SK-N-SH (cell line): ENCODE measurements at regions not wholly inside any gene's neighbourhood (a gene's known extent, or its start where the extent isn't known, plus 50 kb on each side); places are given as distances from the start of the nearest gene placed in this dataset.

Experiments used
- CTCF ChIA-PET: fragments of 300-600, 350-600 bp; formaldehyde crosslinking; extraction: SDS; loops from one replicate; lab custom pipeline; 2021; lab: Yijun Ruan, JAX
- POLR2A ChIA-PET: fragments of 350-600 bp; sonication (Branson Sonifier 250); formaldehyde crosslinking; extraction: SDS; loops from one replicate; lab custom pipeline; 2020; ENCODE audit warnings: antibody characterized with exemption, inconsistent platforms; lab: Yijun Ruan, JAX
- DNase-seq: peaks from one replicate; pipeline ENCODE4 v3.0.0; 2012
- H2AFZ ChIP-seq: fragments of 200-600 bp; sonication (generic); 2 replicates; pipeline ENCODE4 v1.8.1; 2016; ENCODE audit warnings: antibody characterized with exemption, mild to moderate bottlenecking, low read depth
- H3F3A ChIP-seq: fragments of 200-600 bp; sonication (generic); replicated peaks from 2 replicates; pipeline ENCODE3; 2016; ENCODE audit warnings: antibody characterized with exemption, mild to moderate bottlenecking; ENCODE audit not compliant: insufficient read depth
- H3K27ac ChIP-seq, 2 experiments: fragments of 200-500 bp in 1 of 2; fragments of 200-600 bp in 1 of 2; sonication (Bioruptor generic) in 1 of 2; sonication (generic), shearing (Covaris generic) in 1 of 2; 2 replicates each; pipeline versions ENCODE4 v1.5.1 to v1.6.1; 2014 to 2016; ENCODE audit warnings: low read depth in 2 of 2, inconsistent platforms in 1 of 2, low read length in 1 of 2, mild to moderate bottlenecking in 1 of 2, mixed read lengths in 1 of 2
- H3K27me3 ChIP-seq: fragments of 200-600 bp; sonication (generic), shearing (Covaris generic); 2 replicates; pipeline ENCODE4 v1.6.1; 2016; ENCODE audit warnings: mixed run types; ENCODE audit not compliant: insufficient read depth
- H3K36me3 ChIP-seq, 2 experiments: fragments of 200-500 bp in 1 of 2; fragments of 200-600 bp in 1 of 2; sonication (Bioruptor generic) in 1 of 2; sonication (generic) in 1 of 2; replicated peaks in 1 of 2; 2 replicates each; pipeline versions ENCODE3 to v1.5.1; 2014 to 2016; ENCODE audit warnings: low read length in 1 of 2, mild to moderate bottlenecking in 1 of 2; ENCODE audit not compliant: insufficient read depth in 2 of 2, control insufficient read depth in 1 of 2
- H3K4me1 ChIP-seq, 2 experiments: fragments of 200-500 bp in 1 of 2; fragments of 200-600 bp in 1 of 2; sonication (Bioruptor generic) in 1 of 2; sonication (generic), shearing (Covaris generic) in 1 of 2; 2 replicates each; pipeline versions ENCODE4 v1.5.1 to v1.6.1; 2014 to 2016; ENCODE audit warnings: low read depth in 1 of 2, low read length in 1 of 2, mixed run types in 1 of 2; ENCODE audit not compliant: insufficient read depth in 2 of 2, control insufficient read depth in 1 of 2
- H3K4me2 ChIP-seq: fragments of 200-600 bp; sonication (generic), shearing (Covaris generic); 2 replicates; pipeline ENCODE4 v1.6.1; 2017; ENCODE audit warnings: mixed run types
- H3K4me3 ChIP-seq, 2 experiments: fragments of 200-500 bp in 1 of 2; fragments of 200-600 bp in 1 of 2; sonication (Bioruptor generic) in 1 of 2; sonication (generic), shearing (Covaris generic) in 1 of 2; 2 replicates each; pipeline versions ENCODE4 v1.5.1 to v1.8.1; 2014 to 2016; ENCODE audit warnings: low read depth in 2 of 2, inconsistent platforms in 1 of 2, low read length in 1 of 2, mild to moderate bottlenecking in 1 of 2, mixed read lengths in 1 of 2, moderate library complexity in 1 of 2
- H3K79me2 ChIP-seq: fragments of 200-600 bp; sonication (generic); 2 replicates; pipeline ENCODE4 v1.8.1; 2017; ENCODE audit warnings: mild to moderate bottlenecking; ENCODE audit not compliant: insufficient read depth
- H3K9ac ChIP-seq: fragments of 200-600 bp; sonication (generic); 2 replicates; pipeline ENCODE4 v1.6.1; 2017; ENCODE audit warnings: mixed run types
- H3K9me2 ChIP-seq: fragments of 200-600 bp; sonication (generic); 2 replicates; pipeline ENCODE4 v1.6.1; 2017; ENCODE audit warnings: mixed run types
- H3K9me3 ChIP-seq: fragments of 200-600 bp; sonication (generic); 2 replicates; pipeline ENCODE4 v1.6.1; 2017; ENCODE audit warnings: mixed run types, mild to moderate bottlenecking, moderate library complexity
- H4K20me1 ChIP-seq: fragments of 200-600 bp; sonication (generic); 2 replicates; pipeline ENCODE4 v1.6.1; 2017; ENCODE audit warnings: mild to moderate bottlenecking, mixed run types; ENCODE audit not compliant: insufficient read depth
- CHD2 ChIP-seq: fragments of 150-350 bp; IDR thresholded peaks from 2 replicates; pipeline ENCODE4 v1.6.1; 2018; ENCODE audit warnings: low read length; ENCODE audit not compliant: partially characterized antibody
- CTCF ChIP-seq: fragments of 200-600 bp; sonication (generic); IDR thresholded peaks from 2 replicates; pipeline ENCODE4 v1.6.1; 2017; ENCODE audit warnings: antibody characterized with exemption, mild to moderate bottlenecking, moderate library complexity
- EP300 ChIP-seq, 2 experiments: IDR thresholded peaks; 2 replicates each; pipeline versions ENCODE4 v1.4.0 to v1.6.1; 2012; ENCODE audit warnings: borderline replicate concordance in 1 of 2, low read depth in 1 of 2, low read length in 1 of 2
- EZH2phosphoT487 ChIP-seq: fragments of 200-600 bp; sonication (generic); IDR thresholded peaks from 2 replicates; pipeline ENCODE4 v1.6.1; 2017; ENCODE audit warnings: low read depth, mixed run types, mild to moderate bottlenecking, antibody characterized with exemption, moderate library complexity, borderline replicate concordance
- FOSL2 ChIP-seq: IDR thresholded peaks from 2 replicates; pipeline ENCODE4 v1.4.0; 2012; ENCODE audit warnings: low read depth, mild to moderate bottlenecking, moderate library complexity, borderline replicate concordance
- FOXJ3 ChIP-seq: sonication (generic); formaldehyde crosslinking; IDR thresholded peaks from 2 replicates; pipeline ENCODE4 v1.5.1; 2020; ENCODE audit warnings: mild to moderate bottlenecking, missing genetic modification reagents
- GATA2 ChIP-seq: sonication (generic); formaldehyde crosslinking; IDR thresholded peaks from 2 replicates; pipeline ENCODE4 v1.5.0; 2020; ENCODE audit warnings: mild to moderate bottlenecking, missing genetic modification reagents
- NRF1 ChIP-seq: IDR thresholded peaks from 2 replicates; pipeline ENCODE4 v1.6.1; 2012; ENCODE audit warnings: low read depth, mild to moderate bottlenecking, low read length
- PBX3 ChIP-seq: IDR thresholded peaks from 2 replicates; pipeline ENCODE4; 2012
- POLR2AphosphoS5 ChIP-seq: IDR thresholded peaks from 2 replicates; pipeline ENCODE4 v1.6.1; 2012; ENCODE audit warnings: low read depth, low read length
- RAD21 ChIP-seq: IDR thresholded peaks from 2 replicates; pipeline ENCODE4 v1.6.1; 2012; ENCODE audit warnings: mild to moderate bottlenecking, low read length
- REST ChIP-seq: IDR thresholded peaks from 2 replicates; pipeline ENCODE4 v1.6.1; 2012; ENCODE audit warnings: mild to moderate bottlenecking, low read depth, low read length, moderate library complexity
- RFX5 ChIP-seq: IDR thresholded peaks from 2 replicates; pipeline ENCODE4 v1.6.1; 2012; ENCODE audit warnings: mild to moderate bottlenecking, improper control_type of control experiment, low read length
- TCF12 ChIP-seq: IDR thresholded peaks from 2 replicates; pipeline ENCODE4 v1.4.0; 2012
- TEAD4 ChIP-seq: IDR thresholded peaks from 2 replicates; pipeline ENCODE4 v1.4.0; 2012; ENCODE audit warnings: mild to moderate bottlenecking, borderline replicate concordance; ENCODE audit not compliant: insufficient read depth
- USF2 ChIP-seq: fragments of 150-350 bp; IDR thresholded peaks from 2 replicates; pipeline ENCODE4 v1.6.1; 2017; ENCODE audit warnings: antibody characterized with exemption, low read length, low read depth, borderline replicate concordance
- YY1 ChIP-seq: IDR thresholded peaks from 2 replicates; pipeline ENCODE4 v1.4.0; 2012; ENCODE audit warnings: low read depth, mild to moderate bottlenecking

GRCh38 chr5:108588323-108588722, 159.4 kb upstream of the FER start (continued):
- TF ChIP-seq FOSL2, result no peak
- TF ChIP-seq NRF1, result no peak
- no peak for TF ChIP-seq RAD21
- TF ChIP-seq CHD2, result no peak
- TF ChIP-seq RFX5, result no peak
- no peak for TF ChIP-seq TCF12
- TF ChIP-seq REST, result no peak

GRCh38 chr5:108587821-108588220, 159.9 kb upstream of the FER start:
- Histone ChIP-seq H3K9me3 (no peaks in the 10 kb centered on the region), H2AFZ (no peak overlapping the region), H3K27me3 (no peaks in the 10 kb centered on the region), H3F3A (no peaks in the 10 kb centered on the region), H3K9me2 (no peaks in the 10 kb centered on the region), H3K4me3 (no peak overlapping the region), H3K4me2 (no peak overlapping the region), H3K27ac (no peak overlapping the region), H3K4me1 (no peaks in the 10 kb centered on the region), H3K79me2 (no peaks in the 10 kb centered on the region), H4K20me1 (no peaks in the 10 kb centered on the region), H3K36me3 (no peaks in the 10 kb centered on the region), H3K9ac (no peak overlapping the region)
- no peak for DNase-seq
- CTCF ChIA-PET, result interaction anchor here (1.1 kb wide), 1 partner anchor 18 kb away, joined by 3 read pairs; no protein-coding TSS in a partner anchor
- POLR2A ChIA-PET, result no interaction called here
- TF ChIP-seq PBX3 (no peak), TEAD4 (no peak), USF2 (no peak), TCF12 (no peak), EZH2phosphoT487 (no peak), FOXJ3 (CRISPR knock-in tag) (no peak), CTCF (no peak), POLR2AphosphoS5 (no peak), EP300 (IDR thresholded peaks at IDR 0.05; ENCODE audit: borderline replicate concordance in 1 of 2, low read depth in 1 of 2, low read length in 1 of 2) (no peak), REST (no peak), NRF1 (no peak), RAD21 (no peak), YY1 (no peak), GATA2 (no peak)
